AG04450 (cell line): ENCODE measurements at regions not wholly inside any gene's neighbourhood (a gene's known extent, or its start where the extent isn't known, plus 50 kb on each side); places are given as distances from the start of the nearest gene placed in this dataset.

Source experiments
- CTCF ChIA-PET: fragments of 300-600, 350-600 bp; formaldehyde crosslinking; extraction: SDS; loops from one replicate; lab custom pipeline; 2022; ENCODE audit warnings: antibody characterized with exemption, inconsistent platforms; lab: Charles Lee
- POLR2A ChIA-PET: fragments of 350-600 bp; formaldehyde crosslinking; extraction: SDS; loops from one replicate; lab custom pipeline; 2021; ENCODE audit warnings: antibody characterized with exemption, inconsistent platforms; lab: Yijun Ruan, JAX
- DNase-seq: peaks from one replicate; pipeline ENCODE4 v3.0.0-alpha.2; 2011; ENCODE audit warnings: low read depth, low spot score
- H3K27ac ChIP-seq: one replicate; pipeline ENCODE4 v1.5.1; 2012; ENCODE audit warnings: low read depth, low read length, control low read depth
- H3K27me3 ChIP-seq: one replicate; pipeline ENCODE4 v1.6.0; 2012; ENCODE audit warnings: low read length; ENCODE audit not compliant: control insufficient read depth, insufficient read depth
- H3K4me3 ChIP-seq: 2 replicates; pipeline ENCODE4 v1.5.1; 2011; ENCODE audit warnings: mild to moderate bottlenecking, low read depth, low read length, control low read depth
- H3K9me3 ChIP-seq: 2 replicates; pipeline ENCODE4 v1.5.1; 2012; ENCODE audit warnings: low read length; ENCODE audit not compliant: control insufficient read depth, insufficient read depth
- CTCF ChIP-seq: IDR thresholded peaks from 2 replicates; pipeline ENCODE4 v1.5.1; 2011; ENCODE audit warnings: low read depth, low read length, control low read depth, inconsistent platforms

- Histone ChIP-seq H3K4me3 (no peak overlapping the region), H3K9me3 (peaks cover 68% of the 10 kb centered on the region), H3K27ac (no peak overlapping the region), H3K27me3 (no peaks in the 10 kb centered on the region)
- DNase-seq, result no peak
- ChIA-PET POLR2A (no interaction called here), CTCF (no interaction called here)
- TF ChIP-seq CTCF, result no peak
Observed at GRCh38 chr11:134750619-134751018, 338.6 kb upstream of the B3GAT1 start.

GRCh38 chr11:134749040-134749839 lies 337.2 kb upstream of the B3GAT1 start:
- no peak overlapping the region for H3K4me3 ChIP-seq
- POLR2A ChIA-PET, result no interaction called here
- no peaks in the 10 kb centered on the region for H3K27me3 ChIP-seq
- H3K9me3 ChIP-seq, result peaks cover 58% of the 10 kb centered on the region
- CTCF ChIA-PET, result no interaction called here
- DNase-seq, result no peak
- TF ChIP-seq CTCF, result no peak
- no peak overlapping the region for H3K27ac ChIP-seq

GRCh38 chr11:134746609-134747008 lies 334.6 kb upstream of the B3GAT1 start:
- Histone ChIP-seq H3K9me3 (peaks cover 40% of the 10 kb centered on the region), H3K27me3 (no peaks in the 10 kb centered on the region), H3K27ac (no peak overlapping the region), H3K4me3 (no peak overlapping the region)
- no peak for DNase-seq
- ChIA-PET CTCF (no interaction called here), POLR2A (no interaction called here)
- no peak for TF ChIP-seq CTCF

GRCh38 chr11:134745456-134745855 lies 333.4 kb upstream of the B3GAT1 start:
- TF ChIP-seq CTCF, result no peak
- DNase-seq, result no peak
- ChIA-PET POLR2A (no interaction called here), CTCF (no interaction called here)
- H3K27ac ChIP-seq, result no peak overlapping the region
- H3K9me3 ChIP-seq, result peaks cover 39% of the 10 kb centered on the region
- no peak overlapping the region for H3K4me3 ChIP-seq
- H3K27me3 ChIP-seq, result no peaks in the 10 kb centered on the region

GRCh38 chr11:134743820-134744195 lies 331.8 kb upstream of the B3GAT1 start:
- POLR2A ChIA-PET, result no interaction called here
- no peak overlapping the region for H3K4me3 ChIP-seq
- H3K27me3 ChIP-seq, result no peaks in the 10 kb centered on the region
- no peak for DNase-seq
- TF ChIP-seq CTCF, result no peak
- H3K9me3 ChIP-seq, result peaks cover 42% of the 10 kb centered on the region
- CTCF ChIA-PET, result no interaction called here
- no peak overlapping the region for H3K27ac ChIP-seq
